ENCODE measurements at regions not wholly inside any gene's neighbourhood (a gene's known extent, or its start where the extent isn't known, plus 50 kb on each side); places are given as distances from the start of the nearest gene placed in this dataset.

- POLR2A ChIA-PET (ENCODE audit: unreplicated experiment): no interaction called here
- no peak overlapping the region for H2AFZ ChIP-seq (replicated peaks; ENCODE audit: low read length, poor library complexity)
- in situ Hi-C loops (cut with MboI; ENCODE audit: low sequenced_read_pairs) (no loop called here), dilution Hi-C loops (cut with HindIII; ENCODE audit: low sequenced_read_pairs, unreplicated experiment) (no loop called here), intact Hi-C loops (cut with micrococcal nuclease) (no loop called here)
- no peaks in the 10 kb centered on the region; the same call in 1 of the 2 replicates for H3K9me3 ChIP-seq (ENCODE audit: control insufficient read depth, insufficient read depth, low read length)
- H3K23ac ChIP-seq (ENCODE audit: low read depth, low read length): no peak overlapping the region
- BruUV-seq (replicated peaks): no TSS peak
- TF ChIP-seq USF2 (IDR thresholded peaks at IDR 0.05; ENCODE audit: low read depth, low read length) (no peak), MAFK (IDR thresholded peaks at IDR 0.05; ENCODE audit: low read depth, low read length) (no peak), MAZ (IDR thresholded peaks at IDR 0.05; ENCODE audit: borderline replicate concordance, low read depth, low read length) (no peak), RCOR1 (IDR thresholded peaks at IDR 0.05; ENCODE audit: insufficient replicate concordance, low read length) (no peak), CHD1 (IDR thresholded peaks at IDR 0.05; ENCODE audit: low read depth, low read length) (no peak), BHLHE40 (IDR thresholded peaks at IDR 0.05; ENCODE audit: low read depth, low read length) (no peak), RFX5 (IDR thresholded peaks at IDR 0.05; ENCODE audit: low read depth, low read length) (no peak), MXI1 (IDR thresholded peaks at IDR 0.05; ENCODE audit: borderline replicate concordance, low read depth, low read length) (no peak), POLR2A (IDR thresholded peaks at IDR 0.05; ENCODE audit: low read depth, low read length) (no peak), FOS (IDR thresholded peaks at IDR 0.05; ENCODE audit: low read depth, low read length) (no peak)
- no peaks in the 10 kb centered on the region for H3K9me1 ChIP-seq (ENCODE audit: insufficient read depth, low read length)
- no peak overlapping the region for H2AK5ac ChIP-seq (ENCODE audit: low read depth, low read length)
- no peaks in the 10 kb centered on the region for H3K36me3 ChIP-seq (ENCODE audit: control insufficient read depth, insufficient read depth, low read length)
- no CpG with 5 or more reads among the region's 2 CpGs for WGBS, 2 experiments (ENCODE audit: extremely low coverage in 2 of 2, insufficient read length in 1 of 2)
- H3K27ac ChIP-seq (ENCODE audit: insufficient read depth, low read length): no peak overlapping the region
- no peak overlapping the region for H2AK9ac ChIP-seq (replicated peaks; ENCODE audit: low read depth, low read length, poor library complexity)
- H4K5ac ChIP-seq (ENCODE audit: low read depth, low read length): no peak overlapping the region
- no peak overlapping the region for H3K4me2 ChIP-seq (ENCODE audit: low read depth, low read length)
- H2BK5ac ChIP-seq (ENCODE audit: low read depth, low read length, poor library complexity, severe bottlenecking): no peak overlapping the region
- no peak overlapping the region for H2BK120ac ChIP-seq (ENCODE audit: low read depth, low read length)
- no peaks in the 10 kb centered on the region for H3K27me3 ChIP-seq (ENCODE audit: control insufficient read depth, insufficient read depth, low read length)
- DNase-seq (no peak), ATAC-seq (ENCODE audit: low read depth) (no peak)
- CTCF ChIA-PET: interaction anchor here (1.1 kb wide), 1 partner anchor 879 kb away, joined by 3 read pairs; no protein-coding TSS in a partner anchor
- H3K4me3 ChIP-seq (ENCODE audit: insufficient read depth, low read depth, low read length): no peak overlapping the region
- no peak overlapping the region for H3K14ac ChIP-seq (replicated peaks; ENCODE audit: low read depth, low read length)
- no peak overlapping the region for H4K8ac ChIP-seq (ENCODE audit: low read depth in 2 of 2, low read length in 2 of 2)
- no peak overlapping the region for H2BK20ac ChIP-seq (ENCODE audit: low read depth, low read length)
- H3K9ac ChIP-seq (ENCODE audit: low read depth, low read length): no peak overlapping the region
- H3K4ac ChIP-seq (ENCODE audit: low read depth, low read length): no peak overlapping the region
- no peaks in the 10 kb centered on the region for H4K20me1 ChIP-seq (ENCODE audit: insufficient read depth, low read length)
- H3K56ac ChIP-seq (ENCODE audit: extremely low read depth, insufficient read depth, low read length): no peak overlapping the region
- no peak overlapping the region for H2BK15ac ChIP-seq (ENCODE audit: low read depth, low read length)
- H3K4me1 ChIP-seq (ENCODE audit: control insufficient read depth, insufficient read depth, low read length): no peaks in the 10 kb centered on the region
- H4K91ac ChIP-seq (ENCODE audit: insufficient read depth, low read depth, low read length): no peak overlapping the region
- H3K18ac ChIP-seq (ENCODE audit: low read depth, low read length): no peak overlapping the region
- no peaks in the 10 kb centered on the region for H3K79me1 ChIP-seq (ENCODE audit: low read depth in 1 of 2, low read length in 2 of 2)
Measured at GRCh38 chr5:44443172-44443571, 54.0 kb upstream of the FGF10 start.

All from IMR-90 (cell line).